Activated T-cell treated with anti-CD3 and anti-CD28 coated beads, Interleukin-2, amount 50 U/mL, for 24 hours (primary cell): ENCODE measurements at regions not wholly inside any gene's neighbourhood (a gene's known extent, or its start where the extent isn't known, plus 50 kb on each side); places are given as distances from the start of the nearest gene placed in this dataset.

Experiments
- DNase-seq: peaks from one replicate; pipeline ENCODE4 v3.0.0-alpha.2; 2020
- H3K27ac Mint-ChIP-seq: 2 replicates; pipeline ENCODE4 v1.8.0; 2020; ENCODE audit warnings: mild to moderate bottlenecking, mixed read lengths
- H3K27me3 Mint-ChIP-seq: 2 replicates; pipeline ENCODE4 v1.8.0; 2020; ENCODE audit warnings: mixed read lengths
- H3K36me3 Mint-ChIP-seq: 2 replicates; pipeline ENCODE4 v1.8.0; 2020; ENCODE audit warnings: low read depth, mixed read lengths
- H3K4me1 Mint-ChIP-seq: 2 replicates; pipeline ENCODE4 v1.8.0; 2020; ENCODE audit warnings: low read depth, mixed read lengths
- H3K4me3 Mint-ChIP-seq: 2 replicates; pipeline ENCODE4 v1.8.0; 2020; ENCODE audit warnings: mild to moderate bottlenecking, moderate library complexity, mixed read lengths
- H3K9me3 Mint-ChIP-seq: 2 replicates; pipeline ENCODE4 v1.8.0; 2020; ENCODE audit warnings: mixed read lengths

DNA sequence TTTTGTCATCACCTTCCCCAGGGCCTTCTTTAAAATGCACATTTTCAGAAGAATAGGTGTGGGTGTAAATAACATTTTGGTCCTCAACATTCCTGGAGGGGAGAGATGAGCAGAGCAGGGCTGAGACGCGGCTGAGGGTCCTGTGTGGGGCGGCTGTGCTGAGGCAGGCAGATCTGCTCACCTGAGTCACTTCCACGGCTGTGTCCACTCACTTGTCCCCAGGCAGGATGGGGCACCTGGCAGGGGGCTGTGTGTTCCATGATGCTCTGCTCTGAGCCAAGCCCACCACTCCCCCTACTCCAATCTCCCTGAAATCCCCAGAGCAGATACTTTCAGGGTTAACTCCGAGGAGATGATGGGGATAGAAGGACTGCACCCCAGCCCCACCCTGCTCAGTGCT, 93.8 kb downstream of the GLRX3 start:
- DNase-seq: no peak
- Mint-ChIP-seq H3K4me3 (no peak overlapping the region), H3K9me3 (peaks cover 15% of the 10 kb centered on the region)

DNA sequence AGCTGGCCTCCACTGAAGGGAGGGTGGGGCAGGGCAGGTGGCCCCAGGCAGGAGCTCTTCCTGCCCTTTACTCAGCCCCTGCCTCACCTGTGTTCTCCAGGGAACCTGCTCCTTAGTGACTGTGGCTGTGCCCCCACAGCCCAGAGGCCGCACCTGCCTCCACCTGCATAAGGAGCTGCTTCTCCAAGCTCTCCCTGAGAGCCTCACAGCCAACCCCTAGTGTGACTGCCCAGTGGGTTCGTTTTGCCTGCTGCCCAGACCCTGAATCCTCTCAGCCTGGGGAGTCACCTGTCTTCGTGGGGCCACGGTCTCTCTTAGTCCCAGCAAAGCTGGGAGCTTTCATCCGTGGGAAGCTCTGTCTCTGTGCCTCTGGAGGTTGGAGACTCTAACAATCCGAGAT, 94.4 kb downstream of the GLRX3 start:
- DNase-seq: no peak
- H3K27ac Mint-ChIP-seq: no peak overlapping the region
- H3K36me3 Mint-ChIP-seq: peaks cover 11% of the 10 kb centered on the region
- no peaks in the 10 kb centered on the region for H3K4me1 Mint-ChIP-seq
- H3K27me3 Mint-ChIP-seq: no peaks in the 10 kb centered on the region
- H3K9me3 Mint-ChIP-seq: peaks cover 15% of the 10 kb centered on the region
- H3K4me3 Mint-ChIP-seq: no peak overlapping the region

More for the DNA sequence above, 93.8 kb downstream of the GLRX3 start:
- H3K4me1 Mint-ChIP-seq: no peaks in the 10 kb centered on the region
- no peaks in the 10 kb centered on the region for H3K27me3 Mint-ChIP-seq
- no peak overlapping the region for H3K27ac Mint-ChIP-seq
- H3K36me3 Mint-ChIP-seq: peaks cover 11% of the 10 kb centered on the region

GRCh38 chr10:130231251-130231741, 95.1 kb downstream of the GLRX3 start:
- Mint-ChIP-seq H3K27me3 (no peaks in the 10 kb centered on the region), H3K4me3 (no peak overlapping the region), H3K36me3 (peaks cover 11% of the 10 kb centered on the region), H3K4me1 (no peaks in the 10 kb centered on the region), H3K27ac (no peak overlapping the region), H3K9me3 (peaks cover 15% of the 10 kb centered on the region)
- DNase-seq: no peak

DNA sequence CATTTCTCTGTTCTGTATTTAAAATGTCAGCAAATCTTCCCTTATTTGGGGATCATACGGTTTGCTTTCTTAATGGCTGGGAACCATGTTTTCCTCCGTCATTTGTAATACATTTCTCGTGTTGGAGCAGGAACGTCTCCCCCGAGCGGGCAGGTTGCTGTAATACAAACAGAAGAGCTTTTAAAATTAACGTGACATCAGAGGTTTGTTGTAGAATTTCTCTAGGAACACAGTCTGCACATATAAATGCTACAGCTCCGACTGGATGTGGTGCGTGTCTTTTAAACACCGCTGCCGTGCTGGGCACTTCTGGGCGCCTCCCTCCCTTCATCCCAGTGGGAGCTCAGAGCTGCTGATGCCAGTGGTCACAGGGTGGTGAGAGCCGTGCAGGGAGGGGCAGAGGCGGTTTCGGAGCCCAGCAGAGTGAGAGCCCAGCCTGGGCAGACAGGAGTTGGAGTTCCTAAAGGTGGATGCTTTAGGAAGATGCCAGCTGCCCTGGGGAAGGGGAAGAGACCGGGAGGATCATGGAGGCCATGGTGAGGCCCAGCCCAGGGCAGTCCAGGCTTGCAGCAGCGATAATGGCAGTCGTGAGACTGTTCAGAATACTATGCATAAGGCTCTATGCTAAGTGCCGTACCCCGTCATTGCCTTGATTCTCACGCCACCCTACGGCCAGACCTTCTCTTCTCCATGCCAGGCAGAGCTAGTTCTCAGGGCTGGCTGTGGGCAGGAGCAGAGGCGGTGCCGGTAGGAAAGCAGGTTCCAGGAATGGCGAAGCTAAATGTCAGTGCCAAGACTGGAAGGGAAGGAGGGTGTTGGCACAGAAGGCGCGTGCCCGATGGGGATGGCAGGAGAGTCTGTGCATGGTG, 96.2 kb downstream of the GLRX3 start:
- no peak overlapping the region for H3K27ac Mint-ChIP-seq

DNA sequence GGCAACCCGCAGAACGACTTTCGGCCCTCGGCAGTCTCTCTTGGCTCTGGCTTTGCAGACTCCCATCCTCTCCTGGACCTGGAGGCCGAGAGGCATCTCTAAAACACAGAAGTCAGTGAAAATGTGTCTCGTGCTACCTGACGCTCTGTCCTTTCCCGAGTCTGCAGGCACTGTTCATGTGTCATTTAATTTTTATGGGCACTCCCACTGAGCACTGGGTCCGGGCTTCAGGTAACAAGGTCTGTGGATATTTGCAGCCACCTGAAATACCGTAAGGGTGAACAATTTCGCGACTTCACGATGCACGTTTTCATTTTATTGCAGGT, 96.8 kb downstream of the GLRX3 start:
- Mint-ChIP-seq H3K27me3 (no peaks in the 10 kb centered on the region), H3K9me3 (peaks cover 6% of the 10 kb centered on the region), H3K36me3 (peaks cover 6% of the 10 kb centered on the region), H3K4me1 (no peaks in the 10 kb centered on the region), H3K4me3 (no peak overlapping the region), H3K27ac (no peak overlapping the region)
- no peak for DNase-seq

More for the DNA sequence above, 96.2 kb downstream of the GLRX3 start:
- Mint-ChIP-seq H3K27me3 (no peaks in the 10 kb centered on the region), H3K4me1 (no peaks in the 10 kb centered on the region), H3K4me3 (no peak overlapping the region), H3K9me3 (peaks cover 11% of the 10 kb centered on the region), H3K36me3 (peaks cover 10% of the 10 kb centered on the region)
- DNase-seq: no peak

DNA sequence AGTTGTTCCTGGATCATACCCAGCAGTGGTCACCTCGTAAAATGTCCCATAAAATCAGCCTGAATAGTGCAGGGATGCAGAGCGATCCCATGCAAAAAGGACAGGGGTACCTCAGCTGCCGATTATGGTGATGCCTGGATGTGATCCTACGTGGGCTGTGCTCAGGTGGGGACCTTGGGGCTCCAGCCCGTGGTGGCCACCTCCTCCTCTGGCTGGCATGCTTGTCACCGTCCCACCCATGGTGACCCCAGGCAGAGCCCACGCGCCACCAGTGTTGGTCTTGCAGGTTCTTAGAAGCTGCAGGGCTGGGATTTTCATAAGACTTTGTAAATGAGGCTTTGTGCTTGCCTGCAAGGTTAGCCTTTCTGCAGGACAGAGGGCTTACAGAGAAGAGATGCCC, 97.2 kb downstream of the GLRX3 start:
- DNase-seq: no peak
- H3K27me3 Mint-ChIP-seq: no peaks in the 10 kb centered on the region

GRCh38 chr10:130234171-130234965, 98.2 kb downstream of the GLRX3 start:
- Mint-ChIP-seq H3K9me3 (no peaks in the 10 kb centered on the region), H3K27ac (no peak overlapping the region), H3K27me3 (peaks cover 3% of the 10 kb centered on the region), H3K4me3 (no peak overlapping the region), H3K4me1 (no peaks in the 10 kb centered on the region), H3K36me3 (no peaks in the 10 kb centered on the region)
- DNase-seq: no peak

More for the DNA sequence above, 97.2 kb downstream of the GLRX3 start:
- peaks cover 2% of the 10 kb centered on the region for H3K9me3 Mint-ChIP-seq
- H3K27ac Mint-ChIP-seq: no peak overlapping the region
- no peaks in the 10 kb centered on the region for H3K4me1 Mint-ChIP-seq
- peaks cover 2% of the 10 kb centered on the region for H3K36me3 Mint-ChIP-seq
- no peak overlapping the region for H3K4me3 Mint-ChIP-seq

- Mint-ChIP-seq H3K4me3 (no peak overlapping the region), H3K9me3 (peaks cover 6% of the 10 kb centered on the region), H3K27me3 (peaks cover 15% of the 10 kb centered on the region), H3K4me1 (no peaks in the 10 kb centered on the region), H3K27ac (no peak overlapping the region), H3K36me3 (peaks cover 2% of the 10 kb centered on the region)
- no peak for DNase-seq
Measured at GRCh38 chr10:130236711-130237110, 100.5 kb downstream of the GLRX3 start.

- H3K27me3 Mint-ChIP-seq: peaks cover 42% of the 10 kb centered on the region
- no peak for DNase-seq
- H3K9me3 Mint-ChIP-seq: peaks cover 6% of the 10 kb centered on the region
- peaks cover 2% of the 10 kb centered on the region for H3K36me3 Mint-ChIP-seq
- peaks cover 17% of the 10 kb centered on the region for H3K4me1 Mint-ChIP-seq
- H3K27ac Mint-ChIP-seq: no peak overlapping the region
- H3K4me3 Mint-ChIP-seq: no peak overlapping the region
Measured at GRCh38 chr10:130240409-130240808, 104.2 kb downstream of the GLRX3 start.

DNA sequence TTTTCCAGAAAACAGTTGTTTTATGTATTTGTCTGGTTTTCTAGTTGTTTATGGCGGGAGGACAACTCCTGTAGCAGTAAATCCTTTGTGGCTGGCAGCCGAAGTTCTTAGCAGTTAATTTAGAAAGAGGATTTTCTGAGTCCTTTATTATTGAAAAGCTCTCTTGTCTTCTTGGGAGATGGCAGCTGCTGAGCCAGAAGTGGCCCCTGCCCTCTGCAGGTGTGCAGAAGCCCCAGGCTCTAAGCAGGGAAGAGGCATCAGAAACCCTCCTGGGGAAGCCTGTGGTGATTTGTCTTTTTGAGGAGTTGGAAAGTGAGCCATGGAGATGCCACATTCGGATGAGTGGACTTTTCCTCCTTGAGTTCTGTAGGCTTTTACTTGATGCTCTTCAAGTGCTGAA, 106.3 kb downstream of the GLRX3 start:
- Mint-ChIP-seq H3K36me3 (peaks cover 2% of the 10 kb centered on the region), H3K4me3 (no peak overlapping the region), H3K27me3 (peaks cover 48% of the 10 kb centered on the region), H3K9me3 (peaks cover 6% of the 10 kb centered on the region), H3K4me1 (peaks cover 17% of the 10 kb centered on the region), H3K27ac (no peak overlapping the region)
- no peak for DNase-seq

DNA sequence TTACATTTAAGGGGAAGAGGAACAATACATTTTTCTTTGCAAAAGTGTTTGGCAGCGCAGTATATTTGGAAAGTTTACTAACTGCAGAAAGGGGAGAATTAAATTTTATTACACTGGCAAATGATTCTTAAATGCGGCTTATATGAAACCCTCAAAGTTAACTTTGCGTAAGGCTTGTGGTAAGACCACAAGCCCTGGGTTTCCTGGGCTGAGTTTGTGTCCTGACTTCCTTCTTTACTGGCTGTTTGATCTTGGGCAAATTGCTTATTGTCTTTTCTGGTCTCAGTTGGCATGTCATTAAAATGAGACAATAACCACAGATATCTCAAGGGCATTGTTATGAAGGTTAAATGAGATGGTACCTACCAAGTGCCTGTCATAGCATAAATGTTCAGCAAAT, 106.8 kb downstream of the GLRX3 start:
- H3K27me3 Mint-ChIP-seq: peaks cover 48% of the 10 kb centered on the region
- DNase-seq: no peak
- H3K36me3 Mint-ChIP-seq: peaks cover 2% of the 10 kb centered on the region
- no peak overlapping the region for H3K4me3 Mint-ChIP-seq
- H3K4me1 Mint-ChIP-seq: peaks cover 17% of the 10 kb centered on the region
- H3K27ac Mint-ChIP-seq: no peak overlapping the region
- peaks cover 6% of the 10 kb centered on the region for H3K9me3 Mint-ChIP-seq

- no peak overlapping the region for H3K27ac Mint-ChIP-seq
- H3K9me3 Mint-ChIP-seq: peaks cover 6% of the 10 kb centered on the region
- H3K36me3 Mint-ChIP-seq: peaks cover 2% of the 10 kb centered on the region
- DNase-seq: no peak
- H3K27me3 Mint-ChIP-seq: peaks cover 45% of the 10 kb centered on the region
- H3K4me3 Mint-ChIP-seq: no peak overlapping the region
- H3K4me1 Mint-ChIP-seq: peaks cover 17% of the 10 kb centered on the region
Measured at GRCh38 chr10:130244031-130244927, 108.1 kb downstream of the GLRX3 start.

DNA sequence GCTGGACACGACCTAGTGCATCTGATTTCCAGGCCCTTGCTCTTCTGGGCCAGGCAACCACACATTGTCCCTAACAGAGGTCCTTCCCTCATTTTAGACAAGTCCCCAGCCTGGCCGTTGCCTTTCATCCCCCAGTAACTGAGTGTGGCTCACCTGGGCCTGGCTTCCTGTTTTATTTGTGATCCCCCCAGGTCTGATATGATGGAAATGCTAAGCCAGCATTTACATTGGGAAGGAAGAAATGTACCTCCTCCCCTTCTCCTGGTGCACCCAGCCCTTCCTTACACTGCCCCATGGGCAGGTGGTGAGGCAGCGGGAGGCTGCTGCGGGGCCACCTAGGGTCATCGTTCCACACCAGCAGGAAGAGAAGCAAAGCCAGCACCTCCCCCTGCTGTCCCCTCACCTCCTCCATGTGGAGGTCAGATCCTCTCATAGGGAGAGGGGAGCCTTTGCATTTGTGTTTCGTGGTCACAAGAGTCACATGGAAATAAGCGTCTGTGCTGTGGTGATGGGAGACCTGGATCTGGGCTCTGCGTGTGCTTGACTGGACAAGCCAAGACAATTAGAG, 108.8 kb downstream of the GLRX3 start:
- peaks cover 2% of the 10 kb centered on the region for H3K36me3 Mint-ChIP-seq
- H3K27ac Mint-ChIP-seq: no peak overlapping the region
- no peak overlapping the region for H3K4me3 Mint-ChIP-seq
- H3K9me3 Mint-ChIP-seq: peaks cover 6% of the 10 kb centered on the region
- no peak for DNase-seq
- H3K27me3 Mint-ChIP-seq: peaks cover 45% of the 10 kb centered on the region
- peaks cover 17% of the 10 kb centered on the region for H3K4me1 Mint-ChIP-seq

- H3K36me3 Mint-ChIP-seq: peaks cover under 1% of the 10 kb centered on the region
- H3K4me1 Mint-ChIP-seq: peaks cover 17% of the 10 kb centered on the region
- peaks cover under 1% of the 10 kb centered on the region for H3K9me3 Mint-ChIP-seq
- no peak overlapping the region for H3K27ac Mint-ChIP-seq
- DNase-seq: no peak
- peaks cover 39% of the 10 kb centered on the region for H3K27me3 Mint-ChIP-seq
- no peak overlapping the region for H3K4me3 Mint-ChIP-seq
Measured at GRCh38 chr10:130246113-130246512, 109.9 kb downstream of the GLRX3 start.
